ENCODE measurements at regions not wholly inside any gene's neighbourhood (a gene's known extent, or its start where the extent isn't known, plus 50 kb on each side); places are given as distances from the start of the nearest gene placed in this dataset.

DNA sequence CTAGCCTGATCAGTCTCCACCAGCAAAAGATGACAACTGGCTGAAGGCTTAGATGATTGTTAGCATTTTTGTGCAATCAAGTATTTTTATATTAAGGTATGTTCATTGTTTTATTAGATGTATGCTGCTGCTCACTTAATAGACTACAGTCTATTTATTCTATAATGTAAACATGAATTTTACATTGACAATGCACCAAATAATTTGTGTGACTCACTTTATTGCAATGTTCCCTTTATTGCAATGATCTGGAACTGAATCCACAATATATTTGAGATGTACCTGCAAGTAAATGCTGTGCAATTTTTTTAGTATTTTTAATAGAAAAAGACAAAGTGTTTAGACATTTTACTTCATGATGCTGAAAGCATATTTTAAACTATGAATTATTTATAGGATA, 896.5 kb downstream of the AMY1C start:
- no peak for TF ChIP-seq CTCF (conservative IDR thresholded peaks at IDR 0.05; ENCODE audit: low read depth, low read length)
- TF ChIP-seq EZH2 (IDR thresholded peaks at IDR 0.05; ENCODE audit: borderline replicate concordance, low read depth, low read length, poor library complexity, severe bottlenecking): no peak

All from A673 (cell line).